ENCODE measurements at regions not wholly inside any gene's neighbourhood (a gene's known extent, or its start where the extent isn't known, plus 50 kb on each side); places are given as distances from the start of the nearest gene placed in this dataset.
A peak's percentile ranks its signal among the peaks of the same experiment; 100 is the strongest.

DNA sequence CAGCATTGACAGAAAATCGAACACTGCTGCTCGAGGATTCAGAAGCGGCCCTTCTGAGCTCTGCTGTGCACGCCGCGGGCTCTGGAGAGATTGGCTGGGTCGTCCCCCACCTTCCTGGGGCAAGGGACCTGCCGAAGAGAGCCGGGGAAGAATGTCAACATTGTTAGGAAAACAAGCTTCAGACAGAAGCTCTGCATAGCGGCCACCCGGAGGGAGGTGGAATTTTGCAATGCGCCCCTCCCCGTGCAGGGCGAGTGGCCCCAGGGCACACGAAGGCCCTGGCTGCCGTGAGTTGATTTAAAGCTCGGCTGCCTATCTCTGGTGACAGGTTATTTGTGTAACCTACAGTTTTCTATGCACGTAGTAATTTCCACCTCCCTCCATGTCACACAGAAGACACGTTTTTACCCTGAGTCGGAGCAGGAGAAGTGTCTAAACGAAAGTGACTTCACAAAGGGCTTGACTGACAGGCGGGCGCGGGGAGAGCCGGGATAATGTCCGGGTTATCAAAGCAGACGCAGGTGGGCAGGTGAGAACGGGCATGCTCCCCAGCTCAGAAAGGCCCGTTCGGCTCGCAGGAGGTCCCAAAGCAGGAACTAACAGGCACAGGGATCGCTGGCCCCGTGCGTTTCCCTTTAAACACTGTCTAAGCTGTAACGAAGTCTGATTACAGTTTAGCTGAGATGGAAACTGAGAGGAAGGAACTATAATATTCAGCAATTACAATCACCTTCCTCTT lies 84.6 kb downstream of the PDGFA start:
- Histone ChIP-seq H3K27ac (no peak overlapping the region), H3K4me1 (no peaks in the 10 kb centered on the region), H3K27me3 (no peaks in the 10 kb centered on the region), H3K9me3 (no peaks in the 10 kb centered on the region), H3K36me3 (no peaks in the 10 kb centered on the region), H3K4me3 (peak overlapping the region; percentile 12 to 40 (median 15))
- intact Hi-C loops (cut with DNase I; ENCODE audit: low total_unique reads): no loop called here
- DNase-seq (ENCODE audit: low spot score in 2 of 2): no peak
- TF ChIP-seq, protein P1, sequence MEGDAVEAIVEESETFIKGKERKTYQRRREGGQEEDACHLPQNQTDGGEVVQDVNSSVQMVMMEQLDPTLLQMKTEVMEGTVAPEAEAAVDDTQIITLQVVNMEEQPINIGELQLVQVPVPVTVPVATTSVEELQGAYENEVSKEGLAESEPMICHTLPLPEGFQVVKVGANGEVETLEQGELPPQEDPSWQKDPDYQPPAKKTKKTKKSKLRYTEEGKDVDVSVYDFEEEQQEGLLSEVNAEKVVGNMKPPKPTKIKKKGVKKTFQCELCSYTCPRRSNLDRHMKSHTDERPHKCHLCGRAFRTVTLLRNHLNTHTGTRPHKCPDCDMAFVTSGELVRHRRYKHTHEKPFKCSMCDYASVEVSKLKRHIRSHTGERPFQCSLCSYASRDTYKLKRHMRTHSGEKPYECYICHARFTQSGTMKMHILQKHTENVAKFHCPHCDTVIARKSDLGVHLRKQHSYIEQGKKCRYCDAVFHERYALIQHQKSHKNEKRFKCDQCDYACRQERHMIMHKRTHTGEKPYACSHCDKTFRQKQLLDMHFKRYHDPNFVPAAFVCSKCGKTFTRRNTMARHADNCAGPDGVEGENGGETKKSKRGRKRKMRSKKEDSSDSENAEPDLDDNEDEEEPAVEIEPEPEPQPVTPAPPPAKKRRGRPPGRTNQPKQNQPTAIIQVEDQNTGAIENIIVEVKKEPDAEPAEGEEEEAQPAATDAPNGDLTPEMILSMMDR (IDR thresholded peaks at IDR 0.05): no peak
- TF ChIP-seq POLR2A (IDR thresholded peaks at IDR 0.05) (no peak), POLR2AphosphoS5 (IDR thresholded peaks at IDR 0.05) (no peak)

DNA sequence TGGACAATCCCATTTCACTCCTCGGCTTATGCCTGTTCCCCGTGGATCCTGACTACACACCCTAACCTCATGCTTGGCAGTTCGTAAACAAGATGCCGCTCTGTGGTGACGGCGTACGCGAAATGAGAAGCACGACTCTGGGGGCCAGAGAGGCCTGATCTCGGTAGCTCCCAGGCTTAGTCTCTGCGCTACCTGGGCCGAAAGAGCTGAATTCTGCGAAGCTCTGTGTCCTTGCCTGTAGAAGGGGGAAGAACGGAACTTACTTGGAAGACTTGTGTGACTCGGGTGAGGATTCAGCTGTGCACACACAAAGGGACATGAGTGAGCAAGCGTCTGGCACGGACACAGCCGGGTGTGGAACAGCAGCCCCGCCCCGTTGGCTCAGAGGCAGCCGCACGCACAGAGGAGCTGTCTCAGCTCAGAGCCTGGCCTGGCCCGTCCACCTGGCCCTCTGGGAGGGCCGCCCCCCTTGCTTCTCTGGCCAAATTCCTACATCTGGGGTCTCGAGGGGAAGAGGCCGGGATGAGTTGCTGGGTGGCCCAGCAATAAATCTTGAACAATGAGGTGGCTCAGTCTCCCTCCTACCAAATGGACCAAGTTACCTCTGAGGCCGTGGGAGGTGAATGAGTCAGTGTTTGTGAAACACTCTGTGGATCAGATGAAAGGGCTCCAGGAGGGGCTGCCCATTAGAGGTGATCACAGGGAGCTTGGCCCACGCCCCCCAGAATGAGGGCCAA lies 83.8 kb downstream of the PDGFA start:
- DNase-seq (ENCODE audit: low spot score in 2 of 2): no peak
- no peak overlapping the region for H3K27ac ChIP-seq
- no peaks in the 10 kb centered on the region for H3K36me3 ChIP-seq
- no peaks in the 10 kb centered on the region for H3K9me3 ChIP-seq
- no peak for TF ChIP-seq POLR2AphosphoS5 (IDR thresholded peaks at IDR 0.05)
- TF ChIP-seq, protein P1 (IDR thresholded peaks at IDR 0.05): no peak
- TF ChIP-seq POLR2A (IDR thresholded peaks at IDR 0.05): no peak
- intact Hi-C loops (cut with DNase I; ENCODE audit: low total_unique reads): no loop called here
- H3K4me3 ChIP-seq: peak overlapping the region in 2 of 3 donors; percentile 15 to 40
- H3K4me1 ChIP-seq: no peaks in the 10 kb centered on the region
- H3K27me3 ChIP-seq: no peaks in the 10 kb centered on the region

DNA sequence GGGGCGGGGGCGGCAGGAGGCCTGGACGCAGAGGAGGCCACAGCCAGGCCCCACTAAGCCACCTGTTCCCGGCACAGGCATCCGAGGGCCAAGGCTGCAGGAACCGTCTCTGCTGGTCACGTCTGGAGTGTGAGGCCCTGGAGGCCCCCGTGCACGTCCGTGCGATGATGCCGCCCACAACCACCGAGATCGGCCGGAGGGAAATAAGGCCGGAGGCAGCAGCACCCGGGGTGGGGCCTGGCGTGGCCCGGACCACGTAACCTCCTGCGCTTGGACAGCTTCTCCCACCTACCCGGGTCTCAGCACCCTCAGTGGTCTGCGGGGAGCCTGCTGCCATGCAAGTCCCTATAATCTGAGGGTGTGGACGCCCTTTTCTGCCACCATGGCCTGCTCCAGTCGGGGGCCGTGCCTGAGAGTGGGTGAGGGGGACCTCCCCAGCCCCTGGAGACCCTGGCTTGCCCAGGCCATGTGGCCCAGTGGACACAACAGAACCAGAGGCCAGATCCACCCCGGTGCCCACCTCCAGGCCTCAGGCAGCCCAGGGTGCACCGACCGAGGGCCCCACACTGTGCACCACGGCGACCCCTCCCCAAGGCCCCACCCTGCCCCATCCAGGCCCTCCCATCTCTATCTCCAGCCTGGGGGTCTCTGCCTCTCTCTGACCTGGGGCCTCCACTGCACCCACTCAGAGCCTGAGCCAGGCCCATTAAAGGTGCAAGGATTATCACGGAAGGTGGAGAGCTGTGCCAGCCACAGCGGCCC lies 83.1 kb downstream of the PDGFA start:
- Histone ChIP-seq H3K36me3 (no peaks in the 10 kb centered on the region), H3K27ac (no peak overlapping the region), H3K9me3 (no peaks in the 10 kb centered on the region), H3K4me3 (no peak overlapping the region), H3K27me3 (peaks cover 0 to 2% of the 10 kb centered on the region in 2 donors), H3K4me1 (no peaks in the 10 kb centered on the region)
- intact Hi-C loops (cut with DNase I; ENCODE audit: low total_unique reads): no loop called here
- TF ChIP-seq, protein P1 (IDR thresholded peaks at IDR 0.05): no peak
- TF ChIP-seq POLR2A (IDR thresholded peaks at IDR 0.05): no peak
- no peak for TF ChIP-seq POLR2AphosphoS5 (IDR thresholded peaks at IDR 0.05)
- no peak for DNase-seq (ENCODE audit: low spot score in 2 of 2)

DNA sequence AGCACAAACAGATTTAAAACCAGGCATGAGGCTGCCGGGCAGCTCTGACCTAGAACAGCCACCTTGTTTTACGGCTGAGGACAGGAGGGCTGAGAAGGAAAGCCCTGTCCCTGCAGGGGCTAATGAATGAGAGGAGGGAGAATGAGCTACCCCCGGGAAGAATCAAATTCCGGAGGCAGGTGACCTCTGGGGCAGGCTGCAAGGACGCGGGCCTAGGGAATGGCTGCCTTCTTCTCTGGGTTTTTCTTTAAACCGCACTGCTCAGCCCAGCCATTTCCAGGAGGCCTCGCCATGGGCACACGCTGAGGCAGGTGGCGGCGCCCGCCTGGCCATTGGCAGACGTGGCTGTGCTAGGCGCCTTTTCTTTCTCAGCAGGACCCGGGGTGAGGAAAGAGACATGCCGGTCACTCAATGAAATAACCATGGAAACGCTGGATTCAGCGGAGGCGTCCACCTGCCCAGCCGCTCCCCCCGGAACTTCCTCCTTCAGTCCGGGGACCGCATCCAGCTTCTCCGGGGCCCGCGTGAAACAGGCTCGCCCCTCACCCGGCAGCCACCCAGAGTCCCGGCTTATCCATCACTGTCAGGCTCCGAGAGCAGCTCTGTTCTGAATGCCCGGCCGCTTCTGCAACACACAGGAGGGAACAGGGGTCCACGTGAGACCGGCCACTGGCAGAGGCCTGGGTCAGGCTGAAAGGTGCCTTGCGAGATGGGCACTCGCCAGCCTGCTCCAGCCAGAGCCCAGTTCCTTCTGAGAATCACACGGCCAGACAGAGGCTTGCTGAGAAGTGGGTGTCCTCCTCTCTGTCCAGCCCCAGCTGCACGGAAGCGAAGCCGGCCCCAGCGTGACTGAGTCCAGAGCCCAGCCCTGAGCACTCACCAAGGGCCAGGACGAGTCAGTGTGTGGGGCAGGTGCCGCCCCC lies 82.1 kb downstream of the PDGFA start:
- peaks cover 0 to 4% of the 10 kb centered on the region in 2 donors for H3K27me3 ChIP-seq
- no peaks in the 10 kb centered on the region for H3K4me1 ChIP-seq
- intact Hi-C loops (cut with DNase I; ENCODE audit: low total_unique reads): no loop called here
- DNase-seq (ENCODE audit: low spot score in 2 of 2): no peak
- TF ChIP-seq, protein P1 (IDR thresholded peaks at IDR 0.05): no peak
- TF ChIP-seq POLR2A (IDR thresholded peaks at IDR 0.05) (no peak), POLR2AphosphoS5 (IDR thresholded peaks at IDR 0.05) (no peak)
- H3K9me3 ChIP-seq: no peaks in the 10 kb centered on the region
- no peaks in the 10 kb centered on the region for H3K36me3 ChIP-seq
- no peak overlapping the region for H3K27ac ChIP-seq
- no peak overlapping the region for H3K4me3 ChIP-seq

Data from breast epithelium (tissue), 4 donors.